ENCODE measurements at regions not wholly inside any gene's neighbourhood (a gene's known extent, or its start where the extent isn't known, plus 50 kb on each side); places are given as distances from the start of the nearest gene placed in this dataset.
"Not testable (repeated sequence)": the region's sequence is repeated elsewhere in the genome, so short reads cannot be mapped to it uniquely, and the experiment has no call there.

DNA sequence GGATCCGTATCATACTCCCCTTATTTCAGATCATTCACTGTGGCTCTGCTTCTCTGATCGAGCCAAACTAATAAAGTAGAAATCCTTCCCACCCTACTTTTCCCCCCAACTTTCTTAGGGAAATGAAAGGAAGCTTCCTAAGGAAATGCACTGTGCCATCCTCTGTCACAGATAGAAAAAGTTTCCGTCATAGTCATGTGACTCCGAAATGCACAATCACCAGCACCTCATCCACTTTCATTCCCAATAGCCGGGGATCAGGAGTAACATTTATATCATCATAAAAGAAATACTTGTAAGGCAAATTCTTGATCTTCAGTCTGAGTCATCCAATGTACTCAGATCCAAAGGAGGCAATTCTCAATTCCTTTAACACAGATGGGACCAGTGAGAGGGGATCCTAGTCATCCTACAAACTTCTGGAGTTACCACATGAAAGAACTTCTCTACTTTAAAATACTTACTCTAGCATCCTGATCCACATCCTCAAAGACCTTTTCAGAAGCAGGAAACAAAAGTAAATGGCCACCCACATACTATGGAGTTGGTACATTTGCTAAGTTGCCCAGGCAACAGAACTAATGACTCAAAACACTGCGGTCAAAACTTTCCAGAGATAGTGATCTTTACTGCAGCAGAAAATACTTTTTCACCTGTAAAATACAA lies 97.8 kb upstream of the ZC3H11B start:
- H3K4me3 Mint-ChIP-seq, result no peak overlapping the region
- peaks cover 12% of the 10 kb centered on the region for H3K9me3 Mint-ChIP-seq
- TF ChIP-seq, protein P1, sequence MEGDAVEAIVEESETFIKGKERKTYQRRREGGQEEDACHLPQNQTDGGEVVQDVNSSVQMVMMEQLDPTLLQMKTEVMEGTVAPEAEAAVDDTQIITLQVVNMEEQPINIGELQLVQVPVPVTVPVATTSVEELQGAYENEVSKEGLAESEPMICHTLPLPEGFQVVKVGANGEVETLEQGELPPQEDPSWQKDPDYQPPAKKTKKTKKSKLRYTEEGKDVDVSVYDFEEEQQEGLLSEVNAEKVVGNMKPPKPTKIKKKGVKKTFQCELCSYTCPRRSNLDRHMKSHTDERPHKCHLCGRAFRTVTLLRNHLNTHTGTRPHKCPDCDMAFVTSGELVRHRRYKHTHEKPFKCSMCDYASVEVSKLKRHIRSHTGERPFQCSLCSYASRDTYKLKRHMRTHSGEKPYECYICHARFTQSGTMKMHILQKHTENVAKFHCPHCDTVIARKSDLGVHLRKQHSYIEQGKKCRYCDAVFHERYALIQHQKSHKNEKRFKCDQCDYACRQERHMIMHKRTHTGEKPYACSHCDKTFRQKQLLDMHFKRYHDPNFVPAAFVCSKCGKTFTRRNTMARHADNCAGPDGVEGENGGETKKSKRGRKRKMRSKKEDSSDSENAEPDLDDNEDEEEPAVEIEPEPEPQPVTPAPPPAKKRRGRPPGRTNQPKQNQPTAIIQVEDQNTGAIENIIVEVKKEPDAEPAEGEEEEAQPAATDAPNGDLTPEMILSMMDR (IDR thresholded peaks at IDR 0.05), result no peak
- H3K4me1 Mint-ChIP-seq, result peaks cover 11% of the 10 kb centered on the region
- H3K36me3 Mint-ChIP-seq (ENCODE audit: low read depth), result no peaks in the 10 kb centered on the region
- H3K27ac Mint-ChIP-seq, result no peak overlapping the region
- no peak for DNase-seq
- peaks cover 2% of the 10 kb centered on the region for H3K27me3 Mint-ChIP-seq (ENCODE audit: low read depth, poor library complexity)

DNA sequence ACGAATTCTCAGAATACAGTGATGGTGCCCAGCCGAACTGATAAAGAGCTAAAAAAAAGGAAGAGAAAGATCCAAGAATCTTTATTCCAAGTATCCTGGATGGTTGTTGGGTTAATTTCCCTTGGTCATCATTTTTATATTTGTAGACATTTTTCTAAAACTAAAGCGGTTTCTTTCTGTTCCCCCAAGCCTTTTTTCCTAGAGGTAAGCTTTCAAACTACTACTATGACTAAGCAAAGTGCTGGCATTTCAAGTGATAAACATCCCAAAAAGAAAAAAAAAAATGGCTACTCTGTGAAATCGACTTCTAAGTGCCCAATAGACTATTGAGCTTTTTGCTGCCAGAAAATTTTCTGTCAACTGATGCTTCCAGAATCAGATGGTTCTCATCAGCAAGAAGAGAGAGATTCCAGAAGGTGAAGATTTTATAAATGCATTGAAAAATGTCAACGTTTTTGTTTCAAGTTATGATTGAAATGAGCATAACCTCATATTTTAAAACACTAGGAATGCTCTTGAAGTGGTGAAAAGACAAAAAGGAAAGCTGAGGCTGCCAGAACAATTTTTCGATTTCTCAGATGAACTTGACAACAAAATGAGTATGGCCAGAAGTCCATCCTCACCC lies 96.1 kb upstream of the ZC3H11B start:
- Mint-ChIP-seq H3K27ac (no peak overlapping the region), H3K27me3 (ENCODE audit: low read depth, poor library complexity) (peaks cover 2% of the 10 kb centered on the region), H3K9me3 (peaks cover 17% of the 10 kb centered on the region), H3K4me1 (peaks cover 8% of the 10 kb centered on the region), H3K4me3 (no peak overlapping the region), H3K36me3 (ENCODE audit: low read depth) (no peaks in the 10 kb centered on the region)
- no peak for DNase-seq
- TF ChIP-seq, protein P1 (IDR thresholded peaks at IDR 0.05), result no peak

DNA sequence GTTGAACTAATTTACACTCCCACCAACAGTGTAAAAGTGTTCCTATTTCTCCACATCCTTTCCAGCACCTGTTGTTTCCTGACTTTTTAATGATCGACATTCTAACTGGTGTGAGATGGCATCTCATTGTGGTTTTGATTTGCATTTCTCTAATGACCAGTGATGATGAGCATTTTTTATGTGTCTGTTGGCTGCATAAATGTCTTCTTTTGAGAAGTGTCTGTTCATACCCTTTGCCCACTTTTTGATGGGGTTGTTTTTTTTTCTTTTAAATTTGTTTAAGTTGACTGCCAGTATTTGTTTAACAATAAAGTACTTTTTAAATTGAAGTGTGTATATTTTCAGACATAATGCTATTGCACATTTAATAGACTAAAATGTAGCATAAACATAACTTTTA lies 95.0 kb upstream of the ZC3H11B start:
- H3K27ac Mint-ChIP-seq; H3K4me3 Mint-ChIP-seq; H3K27me3 Mint-ChIP-seq (ENCODE audit: low read depth, poor library complexity); H3K4me1 Mint-ChIP-seq; DNase-seq; H3K36me3 Mint-ChIP-seq (ENCODE audit: low read depth): not testable (repeated sequence)
- H3K9me3 Mint-ChIP-seq, result peaks cover 17% of the 10 kb centered on the region

DNA sequence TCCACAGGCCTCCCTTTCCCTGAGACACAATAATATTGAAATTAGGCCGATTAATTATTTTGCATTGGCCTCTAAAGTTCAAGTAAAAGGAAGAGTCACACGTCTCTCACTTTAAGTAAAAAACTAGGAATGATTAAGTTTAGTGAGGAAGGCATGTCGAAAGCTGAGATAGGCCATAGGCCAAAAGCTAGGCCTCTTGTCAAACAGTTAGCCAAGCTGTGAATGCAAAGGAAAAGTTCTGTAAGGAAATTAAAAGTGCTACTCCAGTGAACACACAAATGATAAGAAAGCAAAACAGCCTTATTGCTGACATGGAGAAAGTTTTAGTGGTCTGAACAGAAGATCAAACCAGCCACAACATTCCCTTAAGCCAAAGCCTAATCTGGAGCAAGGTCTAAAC lies 91.4 kb upstream of the ZC3H11B start:
- not testable (repeated sequence) for H3K4me1 Mint-ChIP-seq; H3K36me3 Mint-ChIP-seq (ENCODE audit: low read depth); DNase-seq; H3K4me3 Mint-ChIP-seq; H3K27me3 Mint-ChIP-seq (ENCODE audit: low read depth, poor library complexity); H3K27ac Mint-ChIP-seq
- H3K9me3 Mint-ChIP-seq, result peaks cover 17% of the 10 kb centered on the region

DNA sequence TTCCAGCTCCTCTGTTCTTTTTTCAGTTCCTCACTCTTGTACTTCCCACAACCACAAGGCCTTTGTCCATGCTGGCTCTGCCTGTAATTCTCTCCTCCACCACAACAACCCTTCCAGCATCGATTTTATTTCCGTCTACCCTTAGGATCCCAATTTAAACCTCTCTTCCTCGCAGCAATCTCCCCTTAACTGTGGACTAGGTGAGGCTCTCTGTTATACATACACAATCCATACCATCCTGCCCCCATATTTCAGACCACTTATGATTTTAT lies 90.4 kb upstream of the ZC3H11B start:
- Mint-ChIP-seq H3K27ac (no peak overlapping the region), H3K27me3 (ENCODE audit: low read depth, poor library complexity) (no peaks in the 10 kb centered on the region), H3K4me1 (no peaks in the 10 kb centered on the region), H3K36me3 (ENCODE audit: low read depth) (no peaks in the 10 kb centered on the region), H3K4me3 (no peak overlapping the region), H3K9me3 (peaks cover 14% of the 10 kb centered on the region)
- TF ChIP-seq, protein P1 (IDR thresholded peaks at IDR 0.05), result no peak
- no peak for DNase-seq

DNA sequence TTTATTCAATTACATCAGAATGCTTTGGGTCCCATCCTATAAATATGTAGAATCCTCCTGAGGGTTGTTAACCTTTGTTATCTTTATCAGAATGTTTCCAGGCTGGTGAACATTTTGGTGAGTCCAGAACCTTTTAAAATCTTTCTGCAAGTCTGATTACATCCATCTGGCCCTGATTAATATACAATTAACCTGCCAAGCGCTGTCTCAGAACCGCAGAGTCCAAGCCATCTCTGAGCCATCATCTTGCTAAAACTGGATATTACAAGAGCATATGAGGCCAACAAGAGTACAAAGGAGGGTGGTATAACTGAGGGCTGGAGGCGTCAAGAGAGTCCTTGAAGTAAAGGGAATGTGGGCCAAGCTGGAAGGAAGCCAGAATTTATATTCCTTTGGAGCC lies 88.6 kb upstream of the ZC3H11B start:
- no peaks in the 10 kb centered on the region for H3K4me1 Mint-ChIP-seq
- no peak overlapping the region for H3K4me3 Mint-ChIP-seq
- no peak overlapping the region for H3K27ac Mint-ChIP-seq
- TF ChIP-seq, protein P1 (IDR thresholded peaks at IDR 0.05), result no peak
- DNase-seq, result no peak
- H3K9me3 Mint-ChIP-seq, result peaks cover 8% of the 10 kb centered on the region
- H3K36me3 Mint-ChIP-seq (ENCODE audit: low read depth), result no peaks in the 10 kb centered on the region
- no peaks in the 10 kb centered on the region for H3K27me3 Mint-ChIP-seq (ENCODE audit: low read depth, poor library complexity)

DNA sequence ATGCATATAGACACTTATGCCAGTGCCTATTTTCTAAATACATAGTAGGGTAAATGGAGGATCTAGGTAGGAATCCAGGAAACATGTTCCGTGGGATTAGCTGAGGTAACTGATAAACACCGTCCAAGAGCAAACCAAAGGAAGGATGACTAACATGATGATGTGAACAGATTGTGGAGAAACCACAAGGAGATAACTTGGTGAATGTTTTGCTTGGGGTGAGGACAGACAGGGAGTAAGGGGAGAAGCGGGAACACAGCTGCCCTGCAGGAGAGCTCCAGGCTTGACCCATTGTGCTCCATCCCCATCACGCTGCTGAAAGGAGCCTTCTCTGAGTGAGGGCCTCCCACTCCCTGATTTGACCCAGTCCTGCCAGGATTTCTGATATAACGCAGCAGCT lies 87.0 kb upstream of the ZC3H11B start:
- DNase-seq, result no peak
- Mint-ChIP-seq H3K4me3 (no peak overlapping the region), H3K27me3 (ENCODE audit: low read depth, poor library complexity) (no peaks in the 10 kb centered on the region), H3K27ac (no peak overlapping the region), H3K9me3 (no peaks in the 10 kb centered on the region), H3K4me1 (no peaks in the 10 kb centered on the region), H3K36me3 (ENCODE audit: low read depth) (no peaks in the 10 kb centered on the region)
- TF ChIP-seq, protein P1 (IDR thresholded peaks at IDR 0.05), result no peak

All from nephron progenitor cell (in vitro differentiated cells).